CD4-positive, alpha-beta T cell (primary cell): ENCODE measurements at regions not wholly inside any gene's neighbourhood (a gene's known extent, or its start where the extent isn't known, plus 50 kb on each side); places are given as distances from the start of the nearest gene placed in this dataset.
A peak's percentile ranks its signal among the peaks of the same experiment; 100 is the strongest.

Source experiments
- ATAC-seq: fragments of 200-7000 bp; cut with Tn5 transposase; one replicate; pipeline ENCODE4 v1.10.0; 2022; ENCODE audit warnings: mild to moderate bottlenecking; ENCODE audit not compliant: poor library complexity
- CTCF ChIA-PET: fragments of 350-600 bp; sonication (Branson Sonifier 250); formaldehyde crosslinking; loops from one replicate; lab custom pipeline; 2021; ENCODE audit warnings: antibody characterized with exemption, inconsistent platforms; lab: Charles Lee
- POLR2A ChIA-PET: fragments of 350-600 bp; sonication (Branson Sonifier 250); formaldehyde crosslinking; loops from one replicate; lab custom pipeline; 2021; ENCODE audit warnings: antibody characterized with exemption, inconsistent platforms; lab: Charles Lee
- DNase-seq, 14 experiments: peaks; one replicate each; pipeline ENCODE4 v3.0.0-alpha.2; 2013 to 2020; ENCODE audit warnings: mixed read lengths in 2 of 14
- H3K27ac ChIP-seq, 2 donors: one replicate each; pipeline versions ENCODE4 v1.5.1 to v1.7.0; 2013; ENCODE audit warnings: low read length in 2 of 2, low read depth in 1 of 2, mild to moderate bottlenecking in 1 of 2
- H3K27me3 ChIP-seq, 2 experiments: 1 replicate in 1 of 2; 2 replicates in 1 of 2; pipeline versions ENCODE4 v1.6.1 to v1.7.0; 2013; ENCODE audit warnings: low read length in 2 of 2, control low read depth in 1 of 2, mild to moderate bottlenecking in 1 of 2, moderate library complexity in 1 of 2; ENCODE audit not compliant: insufficient read depth in 2 of 2, control insufficient read depth in 1 of 2
- H3K36me3 ChIP-seq: one replicate; pipeline ENCODE4 v1.6.1; 2013; ENCODE audit warnings: low read length, control low read depth; ENCODE audit not compliant: insufficient read depth
- H3K4me1 ChIP-seq: one replicate; pipeline ENCODE4 v1.6.1; 2013; ENCODE audit warnings: low read length, control low read depth; ENCODE audit not compliant: insufficient read depth
- H3K4me3 ChIP-seq: one replicate; pipeline ENCODE4 v1.5.1; 2013; ENCODE audit warnings: mild to moderate bottlenecking, low read length, moderate library complexity
- H3K9me3 ChIP-seq, 2 experiments: 1 replicate in 1 of 2; 2 replicates in 1 of 2; pipeline versions ENCODE4 v1.6.1 to v1.7.0; 2013; ENCODE audit warnings: low read length in 2 of 2, mild to moderate bottlenecking in 2 of 2, control low read depth in 1 of 2, moderate library complexity in 1 of 2; ENCODE audit not compliant: control insufficient read depth in 1 of 2, insufficient read depth in 1 of 2
- H3K27ac Mint-ChIP-seq: one replicate; pipeline ENCODE4 v1.8.0; 2020; ENCODE audit warnings: mixed read lengths
- H3K27me3 Mint-ChIP-seq: one replicate; pipeline ENCODE4 v1.8.0; 2021; ENCODE audit warnings: mixed read lengths
- H3K36me3 Mint-ChIP-seq: one replicate; pipeline ENCODE4 v1.8.0; 2021; ENCODE audit warnings: low read depth, mixed read lengths
- H3K4me1 Mint-ChIP-seq: one replicate; pipeline ENCODE4 v1.8.0; 2021; ENCODE audit warnings: low read depth, mixed read lengths
- H3K4me3 Mint-ChIP-seq: one replicate; pipeline ENCODE4 v1.8.0; 2020; ENCODE audit warnings: mild to moderate bottlenecking, mixed read lengths
- H3K9me3 Mint-ChIP-seq: one replicate; pipeline ENCODE4 v1.8.0; 2020; ENCODE audit warnings: mixed read lengths
- intact Hi-C, 2 experiments: fragments of 100-400 bp; cut with DNase I in 1 of 2; cut with micrococcal nuclease in 1 of 2; formaldehyde crosslinking; loops; one replicate each; pipeline versions ENCODE4 v1.15.1 to v1.9.0; 2023 to 2025; cut with DNase I, micrococcal nuclease
- TF ChIP-seq, protein P1 (sequence below): fragments of 200-600 bp; IDR thresholded peaks from one replicate; pipeline ENCODE4 v1.8.0; 2022; ENCODE audit warnings: antibody characterized with exemption, mild to moderate bottlenecking

DNA sequence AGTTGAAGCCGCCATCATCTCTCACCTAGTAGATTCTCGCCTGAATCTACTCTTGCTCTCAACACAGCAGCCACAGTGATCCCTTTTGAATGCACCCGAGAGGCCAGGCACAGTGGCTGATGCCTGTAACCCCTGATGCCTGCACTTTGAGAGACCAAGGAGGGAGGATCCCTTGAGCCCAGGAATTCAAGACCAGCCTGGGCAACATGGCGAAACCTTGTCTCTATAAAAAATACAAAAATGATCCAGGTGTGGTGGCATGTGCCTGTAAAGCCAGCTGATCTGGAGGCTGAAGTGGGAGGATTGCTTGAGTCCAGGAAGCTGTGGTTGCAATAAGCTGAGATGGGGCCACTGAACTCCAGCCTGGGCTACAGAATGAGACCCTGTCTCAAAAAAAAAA is 60.3 kb upstream of the EML4 start:
- H3K27me3 Mint-ChIP-seq: no peaks in the 10 kb centered on the region
- H3K4me1 Mint-ChIP-seq: peaks cover 16% of the 10 kb centered on the region
- H3K36me3 Mint-ChIP-seq: no peaks in the 10 kb centered on the region
- CTCF ChIA-PET: no interaction called here
- no peaks in the 10 kb centered on the region for H3K27me3 ChIP-seq
- POLR2A ChIA-PET: interaction anchor here (1.0 to 13.7 kb wide), 2 partner anchors 16 to 24 kb away, joined by 3 to 255 read pairs; no protein-coding TSS in a partner anchor
- H3K4me1 ChIP-seq: peaks cover 89% of the 10 kb centered on the region
- no peaks in the 10 kb centered on the region for H3K9me3 Mint-ChIP-seq
- TF ChIP-seq, protein P1, sequence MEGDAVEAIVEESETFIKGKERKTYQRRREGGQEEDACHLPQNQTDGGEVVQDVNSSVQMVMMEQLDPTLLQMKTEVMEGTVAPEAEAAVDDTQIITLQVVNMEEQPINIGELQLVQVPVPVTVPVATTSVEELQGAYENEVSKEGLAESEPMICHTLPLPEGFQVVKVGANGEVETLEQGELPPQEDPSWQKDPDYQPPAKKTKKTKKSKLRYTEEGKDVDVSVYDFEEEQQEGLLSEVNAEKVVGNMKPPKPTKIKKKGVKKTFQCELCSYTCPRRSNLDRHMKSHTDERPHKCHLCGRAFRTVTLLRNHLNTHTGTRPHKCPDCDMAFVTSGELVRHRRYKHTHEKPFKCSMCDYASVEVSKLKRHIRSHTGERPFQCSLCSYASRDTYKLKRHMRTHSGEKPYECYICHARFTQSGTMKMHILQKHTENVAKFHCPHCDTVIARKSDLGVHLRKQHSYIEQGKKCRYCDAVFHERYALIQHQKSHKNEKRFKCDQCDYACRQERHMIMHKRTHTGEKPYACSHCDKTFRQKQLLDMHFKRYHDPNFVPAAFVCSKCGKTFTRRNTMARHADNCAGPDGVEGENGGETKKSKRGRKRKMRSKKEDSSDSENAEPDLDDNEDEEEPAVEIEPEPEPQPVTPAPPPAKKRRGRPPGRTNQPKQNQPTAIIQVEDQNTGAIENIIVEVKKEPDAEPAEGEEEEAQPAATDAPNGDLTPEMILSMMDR: no peak
- no peaks in the 10 kb centered on the region for H3K36me3 ChIP-seq
- no peak overlapping the region for H3K4me3 Mint-ChIP-seq
- no peak overlapping the region for H3K27ac Mint-ChIP-seq
- peak overlapping the region; percentile 99 to 100 for H3K27ac ChIP-seq
- DNase-seq: no peak
- no peak overlapping the region for H3K4me3 ChIP-seq
- ATAC-seq: no peak
- no peaks in the 10 kb centered on the region for H3K9me3 ChIP-seq
- intact Hi-C loops: loop anchor here in 1 of 2 experiments (10.0 kb wide), 1 partner anchor 256 kb away; the partner anchor contains the start of gene COX7A2L

DNA sequence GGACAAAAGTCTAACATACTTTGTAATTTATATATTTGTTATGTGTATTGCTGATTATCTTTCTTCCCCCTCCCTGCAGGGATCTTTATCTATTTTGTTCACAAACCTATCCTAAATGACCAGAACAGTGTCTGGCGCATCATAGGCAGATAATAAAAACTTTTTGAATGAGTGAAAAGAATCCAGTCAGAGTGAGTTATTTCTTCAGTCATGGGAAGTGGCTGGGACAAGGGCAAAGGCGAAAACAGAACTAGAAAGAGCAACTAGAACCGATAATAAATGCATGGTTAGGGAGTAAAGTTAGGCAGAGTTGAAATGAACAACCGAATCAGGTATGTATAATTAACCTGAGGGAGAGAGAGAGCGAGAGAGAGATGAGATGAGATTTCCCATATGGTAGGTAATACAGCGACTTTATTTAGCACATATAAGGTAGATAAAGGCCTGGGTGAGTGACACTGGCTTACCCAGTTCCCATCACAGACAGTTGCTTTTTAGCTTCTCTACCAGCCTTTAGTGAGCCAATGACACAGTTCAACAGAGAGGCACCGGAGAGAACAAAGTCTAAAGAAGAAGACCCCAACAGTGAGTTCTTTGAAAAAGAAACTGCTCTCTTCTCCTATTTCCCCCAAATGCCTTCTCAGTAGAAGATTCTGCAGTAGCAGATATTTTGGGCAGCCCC is 59.1 kb upstream of the EML4 start:
- H3K27ac Mint-ChIP-seq: no peak overlapping the region

DNA sequence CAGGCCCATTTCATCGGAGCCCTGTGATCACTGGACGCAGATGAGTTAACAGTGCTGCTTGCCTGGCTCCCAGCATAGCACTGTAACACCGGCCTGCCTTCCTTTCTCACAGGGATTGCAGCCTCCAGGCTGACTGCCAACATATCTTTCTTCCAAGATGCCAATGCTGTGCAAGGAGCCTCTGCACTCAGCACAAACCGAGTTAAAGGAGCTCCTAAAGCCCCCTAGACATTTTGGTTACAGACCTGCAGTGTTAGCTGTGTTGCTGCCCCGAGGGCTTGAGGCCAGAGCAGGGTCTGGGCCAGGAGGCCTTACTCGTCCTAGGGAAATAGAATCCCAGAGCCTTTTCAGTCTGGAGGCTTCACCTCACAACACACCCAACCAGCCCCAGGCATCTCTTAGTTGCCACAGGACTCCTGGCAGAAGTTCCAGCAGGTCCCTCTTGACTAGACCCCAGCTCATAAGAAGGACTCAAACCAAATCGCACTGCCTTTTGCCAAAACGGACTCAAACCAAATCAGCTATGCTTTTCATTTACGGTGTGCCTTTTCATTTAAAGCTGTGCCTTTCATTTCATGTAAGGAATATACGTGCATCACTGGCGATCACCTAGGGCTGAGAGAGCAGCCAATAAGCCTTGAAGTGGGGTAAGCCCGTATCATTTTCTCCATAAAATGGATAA is 58.4 kb upstream of the EML4 start:
- Histone ChIP-seq H3K36me3 (no peaks in the 10 kb centered on the region), H3K27me3 (no peaks in the 10 kb centered on the region), H3K9me3 (no peaks in the 10 kb centered on the region), H3K27ac (peak overlapping the region in 1 of 2 donors; percentile 99), H3K4me1 (peaks cover 88% of the 10 kb centered on the region), H3K4me3 (no peak overlapping the region)
- no peaks in the 10 kb centered on the region for H3K9me3 Mint-ChIP-seq
- intact Hi-C loops: no loop called here
- H3K4me1 Mint-ChIP-seq: peaks cover 32% of the 10 kb centered on the region
- DNase-seq: no peak
- no peak overlapping the region for H3K27ac Mint-ChIP-seq
- H3K36me3 Mint-ChIP-seq: no peaks in the 10 kb centered on the region
- no peaks in the 10 kb centered on the region for H3K27me3 Mint-ChIP-seq
- no peak overlapping the region for H3K4me3 Mint-ChIP-seq
- ATAC-seq: no peak
- CTCF ChIA-PET: no interaction called here
- TF ChIP-seq, protein P1: no peak
- POLR2A ChIA-PET: interaction anchor here (1.2 to 13.7 kb wide), 2 partner anchors 14 to 22 kb away, joined by 3 to 255 read pairs; no protein-coding TSS in a partner anchor

More for the DNA sequence above, 59.1 kb upstream of the EML4 start:
- Histone ChIP-seq H3K27ac (peak overlapping the region in 1 of 2 donors; percentile 99), H3K4me1 (peaks cover 88% of the 10 kb centered on the region), H3K36me3 (no peaks in the 10 kb centered on the region), H3K4me3 (no peak overlapping the region), H3K27me3 (no peaks in the 10 kb centered on the region), H3K9me3 (no peaks in the 10 kb centered on the region)
- intact Hi-C loops: loop anchor here in 1 of 2 experiments (10.0 kb wide), 1 partner anchor 255 kb away; the partner anchor contains the start of gene COX7A2L
- H3K4me3 Mint-ChIP-seq: no peak overlapping the region
- H3K27me3 Mint-ChIP-seq: no peaks in the 10 kb centered on the region
- no peaks in the 10 kb centered on the region for H3K9me3 Mint-ChIP-seq
- TF ChIP-seq, protein P1: no peak
- peaks cover 27% of the 10 kb centered on the region for H3K4me1 Mint-ChIP-seq
- no peaks in the 10 kb centered on the region for H3K36me3 Mint-ChIP-seq
- ChIA-PET CTCF (no interaction called here), POLR2A (interaction anchor here (0.7 to 13.7 kb wide), 3 partner anchors 9 to 22 kb away, joined by 3 to 255 read pairs (median 3); no protein-coding TSS in a partner anchor)
- DNase-seq: no peak
- ATAC-seq: no peak
